ENCODE measurements at regions not wholly inside any gene's neighbourhood (a gene's known extent, or its start where the extent isn't known, plus 50 kb on each side); places are given as distances from the start of the nearest gene placed in this dataset.

GRCh38 chr13:21929400-21929799 is 258.5 kb downstream of the FGF9 start:
- Histone ChIP-seq H2BK15ac (ENCODE audit: low read length) (no peak overlapping the region), H3K36me3 (ENCODE audit: control insufficient read depth in 2 of 4, insufficient read depth in 4 of 4, low read length in 3 of 4) (no peaks in the 10 kb centered on the region), H4K5ac (ENCODE audit: insufficient read length, low read depth, low read length) (no peak overlapping the region), H2BK5ac (ENCODE audit: low read depth, low read length) (no peak overlapping the region; the same call in 1 of the 2 replicates), H3K9ac (replicated peaks in 1 of 4; ENCODE audit: extremely low read depth in 1 of 4, low read depth in 3 of 4, low read length in 3 of 4) (no peak overlapping the region), H2BK120ac (replicated peaks; ENCODE audit: low read depth, low read length) (no peak overlapping the region), H3K4me1 (replicated peaks in 1 of 4; ENCODE audit: control insufficient read depth in 3 of 4, insufficient read depth in 4 of 4, low read length in 3 of 4) (peaks cover 0 to 11% (median 1%) of the 10 kb centered on the region in 4 experiments; a peak in 4 of 7 replicates), H3K27ac (ENCODE audit: low read depth, low read length) (no peak overlapping the region), H3K9me3 (ENCODE audit: insufficient read depth in 2 of 2, low read depth in 1 of 2, low read length in 1 of 2) (no peaks in the 10 kb centered on the region), H4K8ac (ENCODE audit: extremely low read depth, insufficient read depth, low read length) (no peak overlapping the region; the same call in 1 of the 2 replicates), H3K4me2 (ENCODE audit: insufficient read depth in 1 of 2, low read depth in 2 of 2, low read length in 2 of 2) (no peak overlapping the region), H3K79me2 (ENCODE audit: control insufficient read depth in 1 of 2, insufficient read depth in 2 of 2, low read length in 2 of 2) (no peaks in the 10 kb centered on the region), H3K56ac (replicated peaks; ENCODE audit: insufficient read length, low read depth, low read length) (no peak overlapping the region), H2AK5ac (ENCODE audit: low read depth, low read length) (no peak overlapping the region), H3K27me3 (replicated peaks in 1 of 4; ENCODE audit: control insufficient read depth in 3 of 4, extremely low read depth in 1 of 4, insufficient read depth in 3 of 4, low read length in 3 of 4) (no peaks in the 10 kb centered on the region), H3K14ac (ENCODE audit: insufficient read length) (no peak overlapping the region), H3K18ac (ENCODE audit: extremely low read depth, low read length) (no peak overlapping the region), H3K23me2 (ENCODE audit: low read depth, low read length) (no peaks in the 10 kb centered on the region), H4K20me1 (replicated peaks in 1 of 2; ENCODE audit: control insufficient read depth in 1 of 2, insufficient read depth in 2 of 2, low read length in 2 of 2) (no peaks in the 10 kb centered on the region), H3K4me3 (ENCODE audit: extremely low read depth in 1 of 4, insufficient read depth in 2 of 4, low read depth in 3 of 4, low read length in 4 of 4) (no peak overlapping the region), H4K91ac (replicated peaks; ENCODE audit: insufficient read length, low read length) (peak overlapping the region; percentile 53), H3K23ac (ENCODE audit: insufficient read length) (no peak overlapping the region), H2AFZ (ENCODE audit: low read length) (no peak overlapping the region), H2BK20ac (ENCODE audit: low read length) (peak overlapping the region; percentile 61; the same call in 1 of the 2 replicates), H2BK12ac (ENCODE audit: low read depth, low read length) (peak overlapping the region; percentile 82), H3K4ac (replicated peaks; ENCODE audit: insufficient read length, low read depth, low read length) (no peak overlapping the region), H3K79me1 (ENCODE audit: low read depth, low read length) (no peaks in the 10 kb centered on the region)
- TF ChIP-seq MAX (IDR thresholded peaks at IDR 0.05): peak; percentile 37; the same call in 1 of the 2 replicates
- no peak for TF ChIP-seq RNF2 (IDR thresholded peaks at IDR 0.05; ENCODE audit: borderline replicate concordance, low read depth, low read length, missing control alignments, poor library complexity, severe bottlenecking)
- FAIRE-seq (no peak), DNase-seq (ENCODE audit: low read depth in 1 of 2, low spot score in 2 of 2) (no peak)
- ChIA-PET CTCF (ENCODE audit: partially characterized antibody) (interaction anchor here (0.6 to 1.5 kb wide), 6 partner anchors 8 to 86 kb away, joined by 3 to 6 read pairs (median 3); no protein-coding TSS in a partner anchor), POLR2A (ENCODE audit: partially characterized antibody) (interaction anchor here (0.9 to 1.1 kb wide), 2 partner anchors 15 to 57 kb away, joined by 3 read pairs; no protein-coding TSS in a partner anchor)
- WGBS, 2 experiments (ENCODE audit: extremely low coverage in 1 of 2, insufficient coverage in 1 of 2, insufficient read length in 1 of 2, insufficient replicate concordance in 2 of 2, low coverage in 1 of 2, low lambda C conversion rate in 2 of 2, missing lambda C conversion rate in 1 of 2): 78% methylated on average over 15 of the region's 15 CpGs; no CpG with 5 or more reads in 1 of the 2 experiments
